Smooth muscle cell (in vitro differentiated cells): ENCODE measurements at regions not wholly inside any gene's neighbourhood (a gene's known extent, or its start where the extent isn't known, plus 50 kb on each side); places are given as distances from the start of the nearest gene placed in this dataset.

Experiments used
- DNase-seq: peaks from one replicate; lab custom pipeline; 2025; ENCODE audit not compliant: unreplicated experiment; lab: John Stamatoyannopoulos, UW
- H2AFZ ChIP-seq: fragments of 200-600 bp; sonication (generic); 2 replicates; pipeline ENCODE4 v1.6.0; 2016; ENCODE audit warnings: antibody characterized with exemption, low read depth, mild to moderate bottlenecking
- H3F3A ChIP-seq: fragments of 200-600 bp; sonication (generic); 2 replicates; pipeline ENCODE4 v1.6.0; 2017; ENCODE audit warnings: antibody characterized with exemption, low read depth
- H3K27ac ChIP-seq: fragments of 200-600 bp; sonication (generic); 2 replicates; pipeline ENCODE4 v1.5.1; 2016; ENCODE audit warnings: low read depth, mild to moderate bottlenecking
- H3K27me3 ChIP-seq: fragments of 200-600 bp; sonication (generic); 2 replicates; pipeline ENCODE4 v1.6.1; 2016; ENCODE audit warnings: low read depth, mild to moderate bottlenecking
- H3K36me3 ChIP-seq: fragments of 200-600 bp; sonication (generic); 2 replicates; pipeline ENCODE4 v1.5.1; 2016; ENCODE audit warnings: low read depth
- H3K4me1 ChIP-seq: fragments of 200-600 bp; sonication (generic); 2 replicates; pipeline ENCODE4 v1.5.1; 2016; ENCODE audit warnings: low read depth
- H3K4me2 ChIP-seq: fragments of 200-600 bp; sonication (generic); 2 replicates; pipeline ENCODE4 v1.6.0; 2016; ENCODE audit warnings: mild to moderate bottlenecking
- H3K4me3 ChIP-seq: fragments of 200-600 bp; sonication (generic); 2 replicates; pipeline ENCODE4 v1.5.1; 2016; ENCODE audit warnings: mild to moderate bottlenecking
- H3K79me2 ChIP-seq: fragments of 200-600 bp; sonication (generic); 2 replicates; pipeline ENCODE4 v1.6.0; 2016; ENCODE audit warnings: low read depth, mild to moderate bottlenecking
- H3K9ac ChIP-seq: fragments of 200-600 bp; sonication (generic); 2 replicates; pipeline ENCODE4 v1.6.0; 2016; ENCODE audit warnings: low read depth
- H3K9me3 ChIP-seq: fragments of 200-600 bp; sonication (generic); replicated peaks from 2 replicates; pipeline ENCODE4 v1.5.1; 2016; ENCODE audit warnings: low read depth
- H4K20me1 ChIP-seq: fragments of 200-600 bp; sonication (generic); 2 replicates; pipeline ENCODE4 v1.6.0; 2016; ENCODE audit warnings: low read depth
- CTCF ChIP-seq: fragments of 200-600 bp; sonication (generic); IDR thresholded peaks from 2 replicates; pipeline ENCODE4 v1.5.1; 2017; ENCODE audit warnings: borderline replicate concordance, mild to moderate bottlenecking, antibody characterized with exemption; ENCODE audit not compliant: insufficient read depth, poor library complexity, severe bottlenecking
- WGBS: methylation state at CpG from one replicate; pipeline ENCODE4 v1.1.7; 2016; ENCODE audit warnings: low lambda C conversion rate; 5-methylcytosine and 5-hydroxymethylcytosine counted together

- no peaks in the 10 kb centered on the region for H3K79me2 ChIP-seq
- 64% methylated on average over 15 of the region's 15 CpGs for WGBS
- peak; percentile 39 for DNase-seq
- no peaks in the 10 kb centered on the region for H3K9me3 ChIP-seq
- no peaks in the 10 kb centered on the region for H3F3A ChIP-seq
- no peak overlapping the region for H3K9ac ChIP-seq
- peaks cover 11% of the 10 kb centered on the region for H3K4me1 ChIP-seq
- H3K4me3 ChIP-seq: no peak overlapping the region
- H2AFZ ChIP-seq: peak overlapping the region; percentile 28
- no peak for TF ChIP-seq CTCF
- H3K27me3 ChIP-seq: no peaks in the 10 kb centered on the region
- no peaks in the 10 kb centered on the region for H3K36me3 ChIP-seq
- H3K27ac ChIP-seq: peak overlapping the region; percentile 42
- no peaks in the 10 kb centered on the region for H4K20me1 ChIP-seq
- peak overlapping the region; percentile 63 for H3K4me2 ChIP-seq
Observed at GRCh38 chr9:96139592-96140295, 162.2 kb downstream of the HSD17B3 start.

GRCh38 chr9:96138616-96139015, 163.4 kb downstream of the HSD17B3 start:
- WGBS: 98% methylated on average over 3 of the region's 3 CpGs
- H3K4me1 ChIP-seq: peaks cover 11% of the 10 kb centered on the region

GRCh38 chr9:96137671-96138429, 164.1 kb downstream of the HSD17B3 start:
- no peak for TF ChIP-seq CTCF
- H3F3A ChIP-seq: no peaks in the 10 kb centered on the region
- H3K36me3 ChIP-seq: no peaks in the 10 kb centered on the region
- no peaks in the 10 kb centered on the region for H3K27me3 ChIP-seq
- no peaks in the 10 kb centered on the region for H3K9me3 ChIP-seq
- H3K79me2 ChIP-seq: no peaks in the 10 kb centered on the region
- peak overlapping the region; percentile 64 for H3K27ac ChIP-seq
- H3K4me3 ChIP-seq: peak overlapping the region; percentile 30
- H3K4me1 ChIP-seq: peaks cover 11% of the 10 kb centered on the region
- H3K9ac ChIP-seq: peak overlapping the region; percentile 31
- peak; percentile 10 for DNase-seq
- H4K20me1 ChIP-seq: no peaks in the 10 kb centered on the region
- 78% methylated on average over 6 of the region's 6 CpGs for WGBS
- peak overlapping the region; percentile 72 for H3K4me2 ChIP-seq
- H2AFZ ChIP-seq: peak overlapping the region; percentile 23

More at GRCh38 chr9:96138616-96139015, 163.4 kb downstream of the HSD17B3 start:
- Histone ChIP-seq H3K9me3 (no peaks in the 10 kb centered on the region), H3K36me3 (no peaks in the 10 kb centered on the region), H3K4me2 (no peak overlapping the region), H4K20me1 (no peaks in the 10 kb centered on the region), H3K79me2 (no peaks in the 10 kb centered on the region), H3F3A (no peaks in the 10 kb centered on the region), H3K9ac (no peak overlapping the region), H2AFZ (no peak overlapping the region), H3K4me3 (no peak overlapping the region), H3K27me3 (no peaks in the 10 kb centered on the region), H3K27ac (no peak overlapping the region)
- DNase-seq: no peak
- no peak for TF ChIP-seq CTCF
